WERI-Rb-1 (cell line): ENCODE measurements at regions not wholly inside any gene's neighbourhood (a gene's known extent, or its start where the extent isn't known, plus 50 kb on each side); places are given as distances from the start of the nearest gene placed in this dataset.

Source experiments
- DNase-seq: peaks from one replicate; pipeline ENCODE4 v3.0.0-alpha.2; 2020
- H3K27ac ChIP-seq: fragments of 250-450 bp; sonication (Bioruptor Pico); 2 replicates; pipeline ENCODE4 v1.5.1; 2020; ENCODE audit warnings: mild to moderate bottlenecking, moderate library complexity
- H3K27me3 ChIP-seq: fragments of 250-450 bp; sonication (Bioruptor Pico); 2 replicates; pipeline ENCODE4 v1.5.1; 2021; ENCODE audit warnings: mild to moderate bottlenecking, low read depth, moderate library complexity; ENCODE audit not compliant: insufficient read depth, severe bottlenecking
- H3K36me3 ChIP-seq: fragments of 250-450 bp; sonication (Bioruptor Pico); 2 replicates; pipeline ENCODE4 v1.5.1; 2020; ENCODE audit warnings: mild to moderate bottlenecking, moderate library complexity
- H3K4me3 ChIP-seq: 2 replicates; pipeline ENCODE4 v1.5.1; 2011; ENCODE audit warnings: low read depth, mild to moderate bottlenecking, control low read depth, low read length
- H3K9me3 ChIP-seq: fragments of 250-450 bp; sonication (Bioruptor Pico); 2 replicates; pipeline ENCODE4 v1.5.1; 2021; ENCODE audit warnings: mild to moderate bottlenecking, moderate library complexity; ENCODE audit not compliant: severe bottlenecking
- CTCF ChIP-seq: IDR thresholded peaks from 2 replicates; pipeline ENCODE4 v1.5.1; 2011; ENCODE audit warnings: low read depth, mild to moderate bottlenecking, control low read depth, inconsistent platforms, low read length

- H3K27me3 ChIP-seq = no peaks in the 10 kb centered on the region
- H3K27ac ChIP-seq = no peak overlapping the region
- no peak for DNase-seq
- no peak for TF ChIP-seq CTCF
- H3K36me3 ChIP-seq = no peaks in the 10 kb centered on the region
- no peak overlapping the region for H3K4me3 ChIP-seq
- H3K9me3 ChIP-seq = no peaks in the 10 kb centered on the region
Measured at GRCh38 chr1:230494514-230494913, 68.4 kb upstream of the PGBD5 start.

GRCh38 chr1:230494026-230494425, 67.9 kb upstream of the PGBD5 start:
- H3K9me3 ChIP-seq = no peaks in the 10 kb centered on the region
- H3K36me3 ChIP-seq = no peaks in the 10 kb centered on the region
- no peak for DNase-seq
- H3K4me3 ChIP-seq = no peak overlapping the region
- no peak for TF ChIP-seq CTCF
- no peak overlapping the region for H3K27ac ChIP-seq
- no peaks in the 10 kb centered on the region for H3K27me3 ChIP-seq

- Histone ChIP-seq H3K9me3 (no peaks in the 10 kb centered on the region), H3K4me3 (no peak overlapping the region), H3K27me3 (no peaks in the 10 kb centered on the region), H3K27ac (no peak overlapping the region), H3K36me3 (no peaks in the 10 kb centered on the region)
- DNase-seq = no peak
- TF ChIP-seq CTCF = no peak
Measured at GRCh38 chr1:230493264-230493663, 67.1 kb upstream of the PGBD5 start.

- Histone ChIP-seq H3K27me3 (no peaks in the 10 kb centered on the region), H3K9me3 (no peaks in the 10 kb centered on the region), H3K27ac (no peak overlapping the region), H3K36me3 (no peaks in the 10 kb centered on the region), H3K4me3 (no peak overlapping the region)
- TF ChIP-seq CTCF = no peak
- DNase-seq = no peak
Measured at GRCh38 chr1:230490436-230490835, 64.3 kb upstream of the PGBD5 start.

GRCh38 chr1:230487773-230488428, 61.8 kb upstream of the PGBD5 start:
- TF ChIP-seq CTCF = no peak
- Histone ChIP-seq H3K27ac (no peak overlapping the region), H3K4me3 (no peak overlapping the region), H3K36me3 (no peaks in the 10 kb centered on the region), H3K27me3 (no peaks in the 10 kb centered on the region), H3K9me3 (no peaks in the 10 kb centered on the region)
- no peak for DNase-seq

GRCh38 chr1:230476622-230477003, 50.5 kb upstream of the PGBD5 start:
- DNase-seq = no peak
- Histone ChIP-seq H3K27me3 (no peaks in the 10 kb centered on the region), H3K4me3 (no peak overlapping the region), H3K9me3 (peaks cover 2% of the 10 kb centered on the region), H3K36me3 (no peaks in the 10 kb centered on the region), H3K27ac (no peak overlapping the region)
- TF ChIP-seq CTCF = no peak
